ENCODE measurements at regions not wholly inside any gene's neighbourhood (a gene's known extent, or its start where the extent isn't known, plus 50 kb on each side); places are given as distances from the start of the nearest gene placed in this dataset.

GRCh38 chr1:5367306-5367705 is 624.9 kb downstream of the NPHP4 start (continued):
- TF ChIP-seq, protein P1, sequence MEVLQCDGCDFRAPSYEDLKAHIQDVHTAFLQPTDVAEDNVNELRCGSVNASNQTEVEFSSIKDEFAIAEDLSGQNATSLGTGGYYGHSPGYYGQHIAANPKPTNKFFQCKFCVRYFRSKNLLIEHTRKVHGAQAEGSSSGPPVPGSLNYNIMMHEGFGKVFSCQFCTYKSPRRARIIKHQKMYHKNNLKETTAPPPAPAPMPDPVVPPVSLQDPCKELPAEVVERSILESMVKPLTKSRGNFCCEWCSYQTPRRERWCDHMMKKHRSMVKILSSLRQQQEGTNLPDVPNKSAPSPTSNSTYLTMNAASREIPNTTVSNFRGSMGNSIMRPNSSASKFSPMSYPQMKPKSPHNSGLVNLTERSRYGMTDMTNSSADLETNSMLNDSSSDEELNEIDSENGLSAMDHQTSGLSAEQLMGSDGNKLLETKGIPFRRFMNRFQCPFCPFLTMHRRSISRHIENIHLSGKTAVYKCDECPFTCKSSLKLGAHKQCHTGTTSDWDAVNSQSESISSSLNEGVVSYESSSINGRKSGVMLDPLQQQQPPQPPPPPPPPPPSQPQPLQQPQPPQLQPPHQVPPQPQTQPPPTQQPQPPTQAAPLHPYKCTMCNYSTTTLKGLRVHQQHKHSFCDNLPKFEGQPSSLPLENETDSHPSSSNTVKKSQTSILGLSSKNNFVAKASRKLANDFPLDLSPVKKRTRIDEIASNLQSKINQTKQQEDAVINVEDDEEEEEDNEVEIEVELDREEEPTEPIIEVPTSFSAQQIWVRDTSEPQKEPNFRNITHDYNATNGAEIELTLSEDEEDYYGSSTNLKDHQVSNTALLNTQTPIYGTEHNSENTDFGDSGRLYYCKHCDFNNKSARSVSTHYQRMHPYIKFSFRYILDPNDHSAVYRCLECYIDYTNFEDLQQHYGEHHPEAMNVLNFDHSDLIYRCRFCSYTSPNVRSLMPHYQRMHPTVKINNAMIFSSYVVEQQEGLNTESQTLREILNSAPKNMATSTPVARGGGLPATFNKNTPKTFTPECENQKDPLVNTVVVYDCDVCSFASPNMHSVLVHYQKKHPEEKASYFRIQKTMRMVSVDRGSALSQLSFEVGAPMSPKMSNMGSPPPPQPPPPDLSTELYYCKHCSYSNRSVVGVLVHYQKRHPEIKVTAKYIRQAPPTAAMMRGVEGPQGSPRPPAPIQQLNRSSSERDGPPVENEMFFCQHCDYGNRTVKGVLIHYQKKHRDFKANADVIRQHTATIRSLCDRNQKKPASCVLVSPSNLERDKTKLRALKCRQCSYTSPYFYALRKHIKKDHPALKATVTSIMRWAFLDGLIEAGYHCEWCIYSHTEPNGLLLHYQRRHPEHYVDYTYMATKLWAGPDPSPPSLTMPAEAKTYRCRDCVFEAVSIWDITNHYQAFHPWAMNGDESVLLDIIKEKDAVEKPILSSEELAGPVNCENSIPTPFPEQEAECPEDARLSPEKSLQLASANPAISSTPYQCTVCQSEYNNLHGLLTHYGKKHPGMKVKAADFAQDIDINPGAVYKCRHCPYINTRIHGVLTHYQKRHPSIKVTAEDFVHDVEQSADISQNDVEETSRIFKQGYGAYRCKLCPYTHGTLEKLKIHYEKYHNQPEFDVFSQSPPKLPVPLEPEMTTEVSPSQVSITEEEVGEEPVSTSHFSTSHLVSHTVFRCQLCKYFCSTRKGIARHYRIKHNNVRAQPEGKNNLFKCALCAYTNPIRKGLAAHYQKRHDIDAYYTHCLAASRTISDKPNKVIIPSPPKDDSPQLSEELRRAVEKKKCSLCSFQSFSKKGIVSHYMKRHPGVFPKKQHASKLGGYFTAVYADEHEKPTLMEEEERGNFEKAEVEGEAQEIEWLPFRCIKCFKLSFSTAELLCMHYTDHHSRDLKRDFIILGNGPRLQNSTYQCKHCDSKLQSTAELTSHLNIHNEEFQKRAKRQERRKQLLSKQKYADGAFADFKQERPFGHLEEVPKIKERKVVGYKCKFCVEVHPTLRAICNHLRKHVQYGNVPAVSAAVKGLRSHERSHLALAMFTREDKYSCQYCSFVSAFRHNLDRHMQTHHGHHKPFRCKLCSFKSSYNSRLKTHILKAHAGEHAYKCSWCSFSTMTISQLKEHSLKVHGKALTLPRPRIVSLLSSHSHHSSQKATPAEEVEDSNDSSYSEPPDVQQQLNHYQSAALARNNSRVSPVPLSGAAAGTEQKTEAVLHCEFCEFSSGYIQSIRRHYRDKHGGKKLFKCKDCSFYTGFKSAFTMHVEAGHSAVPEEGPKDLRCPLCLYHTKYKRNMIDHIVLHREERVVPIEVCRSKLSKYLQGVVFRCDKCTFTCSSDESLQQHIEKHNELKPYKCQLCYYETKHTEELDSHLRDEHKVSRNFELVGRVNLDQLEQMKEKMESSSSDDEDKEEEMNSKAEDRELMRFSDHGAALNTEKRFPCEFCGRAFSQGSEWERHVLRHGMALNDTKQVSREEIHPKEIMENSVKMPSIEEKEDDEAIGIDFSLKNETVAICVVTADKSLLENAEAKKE (CRISPR knock-in tag; IDR thresholded peaks at IDR 0.05), result no peak
- TF ChIP-seq STAT1 (IDR thresholded peaks at IDR 0.05; ENCODE audit: unreplicated experiment) (no peak), JUNB (IDR thresholded peaks at IDR 0.05; ENCODE audit: unreplicated experiment) (no peak)

- Histone ChIP-seq H3K9me2 (ENCODE audit: insufficient read depth) (no peaks in the 10 kb centered on the region), H3K4me2 (no peak overlapping the region), H2AFZ (no peak overlapping the region), H3K36me3 (ENCODE audit: insufficient read depth) (no peaks in the 10 kb centered on the region), H4K20me1 (replicated peaks; ENCODE audit: insufficient read depth) (no peaks in the 10 kb centered on the region), H3K79me2 (replicated peaks; ENCODE audit: insufficient read depth) (no peaks in the 10 kb centered on the region), H3F3A (replicated peaks; ENCODE audit: low read depth) (no peaks in the 10 kb centered on the region), H3K27ac (ENCODE audit: low read depth) (no peak overlapping the region), H3K4me3 (no peak overlapping the region), H3K27me3 (ENCODE audit: insufficient read depth) (no peaks in the 10 kb centered on the region), H3K4me1 (ENCODE audit: insufficient read depth) (no peaks in the 10 kb centered on the region)
- no peak for DNase-seq (ENCODE audit: low spot score)
- Mint-ChIP-seq H3K9me3 (peaks cover 29% of the 10 kb centered on the region), H3K27ac (no peak overlapping the region), H3K27me3 (ENCODE audit: insufficient read depth, low read depth, poor library complexity) (peaks cover 6% of the 10 kb centered on the region), H3K36me3 (ENCODE audit: low read depth) (no peaks in the 10 kb centered on the region), H3K4me3 (no peak overlapping the region), H3K4me1 (0 out of 3 replicates have a peak, but pooled peaks cover 4% of the 10 kb centered on the region)
- ATAC-seq, result no peak
- no peak for TF ChIP-seq ZNF331 (CRISPR knock-in tag; IDR thresholded peaks at IDR 0.05; ENCODE audit: low read depth)
- TF ChIP-seq, protein P1 (CRISPR knock-in tag; IDR thresholded peaks at IDR 0.05), result no peak
- no peak for TF ChIP-seq EZH2phosphoT487 (IDR thresholded peaks at IDR 0.05; ENCODE audit: unreplicated experiment)
- no peak for TF ChIP-seq NANOG (IDR thresholded peaks at IDR 0.05; ENCODE audit: borderline replicate concordance)
- TF ChIP-seq ZNF114 (CRISPR knock-in tag; IDR thresholded peaks at IDR 0.05), result no peak
- no peak for TF ChIP-seq EZH2 (IDR thresholded peaks at IDR 0.05; ENCODE audit: low read depth, unreplicated experiment)
- TF ChIP-seq ETS1 (IDR thresholded peaks at IDR 0.05), result no peak
- TF ChIP-seq JUNB (IDR thresholded peaks at IDR 0.05; ENCODE audit: unreplicated experiment), result no peak
- no peak for TF ChIP-seq POLR2AphosphoS5 (IDR thresholded peaks at IDR 0.05; ENCODE audit: low read depth)
These were observed 626.5 kb downstream of the NPHP4 start for GRCh38 chr1:5365751-5366150.
